ENCODE measurements at regions not wholly inside any gene's neighbourhood (a gene's known extent, or its start where the extent isn't known, plus 50 kb on each side); places are given as distances from the start of the nearest gene placed in this dataset.

GRCh38 chr1:81029266-81029665, 771.5 kb upstream of the ADGRL2 start:
- H3K9me3 ChIP-seq (ENCODE audit: low read length), result no peaks in the 10 kb centered on the region
- no peaks in the 10 kb centered on the region for H3K36me3 ChIP-seq (ENCODE audit: insufficient read depth, low read length)

GRCh38 chr1:81023187-81023724, 777.5 kb upstream of the ADGRL2 start:
- H3K9me3 ChIP-seq (ENCODE audit: low read length), result no peaks in the 10 kb centered on the region
- H3K36me3 ChIP-seq (ENCODE audit: insufficient read depth, low read length), result no peaks in the 10 kb centered on the region
- no peaks in the 10 kb centered on the region for H3K27me3 ChIP-seq (ENCODE audit: control insufficient read depth in 1 of 2, insufficient read depth in 2 of 2, low read length in 2 of 2)
- no peak overlapping the region for H3K4me3 ChIP-seq (ENCODE audit: low read depth in 1 of 2, low read length in 2 of 2)
- no peaks in the 10 kb centered on the region for H3K4me1 ChIP-seq (ENCODE audit: insufficient read depth, low read length)
- no peak overlapping the region for H3K27ac ChIP-seq (ENCODE audit: low read depth, low read length)
- no peak overlapping the region for H3K9ac ChIP-seq (ENCODE audit: low read length)

More at GRCh38 chr1:81029266-81029665, 771.5 kb upstream of the ADGRL2 start:
- Histone ChIP-seq H3K27ac (ENCODE audit: low read depth, low read length) (no peak overlapping the region), H3K4me1 (ENCODE audit: insufficient read depth, low read length) (no peaks in the 10 kb centered on the region), H3K9ac (ENCODE audit: low read length) (no peak overlapping the region), H3K27me3 (ENCODE audit: control insufficient read depth in 1 of 2, insufficient read depth in 2 of 2, low read length in 2 of 2) (no peaks in the 10 kb centered on the region), H3K4me3 (ENCODE audit: low read depth in 1 of 2, low read length in 2 of 2) (no peak overlapping the region)

GRCh38 chr1:81021134-81021533, 779.6 kb upstream of the ADGRL2 start:
- H3K36me3 ChIP-seq (ENCODE audit: insufficient read depth, low read length), result no peaks in the 10 kb centered on the region
- no peaks in the 10 kb centered on the region for H3K4me1 ChIP-seq (ENCODE audit: insufficient read depth, low read length)
- no peak overlapping the region for H3K4me3 ChIP-seq (ENCODE audit: low read depth in 1 of 2, low read length in 2 of 2)
- H3K9ac ChIP-seq (ENCODE audit: low read length), result no peak overlapping the region
- no peaks in the 10 kb centered on the region for H3K9me3 ChIP-seq (ENCODE audit: low read length)
- H3K27me3 ChIP-seq (ENCODE audit: control insufficient read depth in 1 of 2, insufficient read depth in 2 of 2, low read length in 2 of 2), result no peaks in the 10 kb centered on the region
- H3K27ac ChIP-seq (ENCODE audit: low read depth, low read length), result no peak overlapping the region

GRCh38 chr1:81020506-81020905, 780.2 kb upstream of the ADGRL2 start:
- H3K9me3 ChIP-seq (ENCODE audit: low read length), result no peaks in the 10 kb centered on the region
- no peak overlapping the region for H3K4me3 ChIP-seq (ENCODE audit: low read depth in 1 of 2, low read length in 2 of 2)
- no peaks in the 10 kb centered on the region for H3K36me3 ChIP-seq (ENCODE audit: insufficient read depth, low read length)
- no peak overlapping the region for H3K27ac ChIP-seq (ENCODE audit: low read depth, low read length)
- H3K9ac ChIP-seq (ENCODE audit: low read length), result no peak overlapping the region
- H3K4me1 ChIP-seq (ENCODE audit: insufficient read depth, low read length), result no peaks in the 10 kb centered on the region
- H3K27me3 ChIP-seq (ENCODE audit: control insufficient read depth in 1 of 2, insufficient read depth in 2 of 2, low read length in 2 of 2), result no peaks in the 10 kb centered on the region

GRCh38 chr1:81010126-81010525, 790.6 kb upstream of the ADGRL2 start:
- H3K4me1 ChIP-seq (ENCODE audit: insufficient read depth, low read length), result peaks cover 7% of the 10 kb centered on the region
- no peak overlapping the region for H3K4me3 ChIP-seq (ENCODE audit: low read depth in 1 of 2, low read length in 2 of 2)
- H3K9ac ChIP-seq (ENCODE audit: low read length), result no peak overlapping the region
- no peaks in the 10 kb centered on the region for H3K27me3 ChIP-seq (ENCODE audit: control insufficient read depth in 1 of 2, insufficient read depth in 2 of 2, low read length in 2 of 2)
- no peaks in the 10 kb centered on the region for H3K9me3 ChIP-seq (ENCODE audit: low read length)
- H3K27ac ChIP-seq (ENCODE audit: low read depth, low read length), result no peak overlapping the region
- H3K36me3 ChIP-seq (ENCODE audit: insufficient read depth, low read length), result no peaks in the 10 kb centered on the region

- peaks cover 7% of the 10 kb centered on the region for H3K4me1 ChIP-seq (ENCODE audit: insufficient read depth, low read length)
- H3K27me3 ChIP-seq (ENCODE audit: control insufficient read depth in 1 of 2, insufficient read depth in 2 of 2, low read length in 2 of 2), result no peaks in the 10 kb centered on the region
- no peak overlapping the region for H3K9ac ChIP-seq (ENCODE audit: low read length)
- H3K4me3 ChIP-seq (ENCODE audit: low read depth in 1 of 2, low read length in 2 of 2), result no peak overlapping the region
- no peaks in the 10 kb centered on the region for H3K36me3 ChIP-seq (ENCODE audit: insufficient read depth, low read length)
- no peak overlapping the region for H3K27ac ChIP-seq (ENCODE audit: low read depth, low read length)
- H3K9me3 ChIP-seq (ENCODE audit: low read length), result no peaks in the 10 kb centered on the region
Measured at GRCh38 chr1:81008293-81008692, 792.4 kb upstream of the ADGRL2 start.

- H3K9me3 ChIP-seq (ENCODE audit: low read length), result no peaks in the 10 kb centered on the region
- H3K9ac ChIP-seq (ENCODE audit: low read length), result no peak overlapping the region
- H3K4me1 ChIP-seq (ENCODE audit: insufficient read depth, low read length), result peaks cover 7% of the 10 kb centered on the region
- H3K4me3 ChIP-seq (ENCODE audit: low read depth in 1 of 2, low read length in 2 of 2), result no peak overlapping the region
- H3K27ac ChIP-seq (ENCODE audit: low read depth, low read length), result no peak overlapping the region
- H3K27me3 ChIP-seq (ENCODE audit: control insufficient read depth in 1 of 2, insufficient read depth in 2 of 2, low read length in 2 of 2), result no peaks in the 10 kb centered on the region
- no peaks in the 10 kb centered on the region for H3K36me3 ChIP-seq (ENCODE audit: insufficient read depth, low read length)
Measured at GRCh38 chr1:81007024-81007423, 793.7 kb upstream of the ADGRL2 start.

GRCh38 chr1:81006502-81006901, 794.2 kb upstream of the ADGRL2 start:
- Histone ChIP-seq H3K27ac (ENCODE audit: low read depth, low read length) (no peak overlapping the region), H3K27me3 (ENCODE audit: control insufficient read depth in 1 of 2, insufficient read depth in 2 of 2, low read length in 2 of 2) (no peaks in the 10 kb centered on the region), H3K9me3 (ENCODE audit: low read length) (no peaks in the 10 kb centered on the region), H3K36me3 (ENCODE audit: insufficient read depth, low read length) (no peaks in the 10 kb centered on the region), H3K9ac (ENCODE audit: low read length) (no peak overlapping the region), H3K4me3 (ENCODE audit: low read depth in 1 of 2, low read length in 2 of 2) (no peak overlapping the region), H3K4me1 (ENCODE audit: insufficient read depth, low read length) (peaks cover 7% of the 10 kb centered on the region)

GRCh38 chr1:81004011-81004410, 796.7 kb upstream of the ADGRL2 start:
- H3K9me3 ChIP-seq (ENCODE audit: low read length), result no peaks in the 10 kb centered on the region

GRCh38 chr1:80994934-80995333, 805.8 kb upstream of the ADGRL2 start:
- Histone ChIP-seq H3K27ac (ENCODE audit: low read depth, low read length) (no peak overlapping the region), H3K4me1 (ENCODE audit: insufficient read depth, low read length) (no peaks in the 10 kb centered on the region), H3K4me3 (ENCODE audit: low read depth in 1 of 2, low read length in 2 of 2) (no peak overlapping the region), H3K27me3 (ENCODE audit: control insufficient read depth in 1 of 2, insufficient read depth in 2 of 2, low read length in 2 of 2) (no peaks in the 10 kb centered on the region), H3K9ac (ENCODE audit: low read length) (no peak overlapping the region), H3K9me3 (ENCODE audit: low read length) (no peaks in the 10 kb centered on the region), H3K36me3 (ENCODE audit: insufficient read depth, low read length) (no peaks in the 10 kb centered on the region)

More at GRCh38 chr1:81004011-81004410, 796.7 kb upstream of the ADGRL2 start:
- no peak overlapping the region for H3K27ac ChIP-seq (ENCODE audit: low read depth, low read length)
- H3K36me3 ChIP-seq (ENCODE audit: insufficient read depth, low read length), result no peaks in the 10 kb centered on the region
- H3K4me1 ChIP-seq (ENCODE audit: insufficient read depth, low read length), result peaks cover 7% of the 10 kb centered on the region
- H3K27me3 ChIP-seq (ENCODE audit: control insufficient read depth in 1 of 2, insufficient read depth in 2 of 2, low read length in 2 of 2), result no peaks in the 10 kb centered on the region
- H3K9ac ChIP-seq (ENCODE audit: low read length), result no peak overlapping the region
- no peak overlapping the region for H3K4me3 ChIP-seq (ENCODE audit: low read depth in 1 of 2, low read length in 2 of 2)

GRCh38 chr1:80994038-80994437, 806.7 kb upstream of the ADGRL2 start:
- H3K4me3 ChIP-seq (ENCODE audit: low read depth in 1 of 2, low read length in 2 of 2), result no peak overlapping the region
- H3K27ac ChIP-seq (ENCODE audit: low read depth, low read length), result no peak overlapping the region
- H3K4me1 ChIP-seq (ENCODE audit: insufficient read depth, low read length), result no peaks in the 10 kb centered on the region
- H3K9me3 ChIP-seq (ENCODE audit: low read length), result no peaks in the 10 kb centered on the region
- H3K9ac ChIP-seq (ENCODE audit: low read length), result no peak overlapping the region
- no peaks in the 10 kb centered on the region for H3K36me3 ChIP-seq (ENCODE audit: insufficient read depth, low read length)
- H3K27me3 ChIP-seq (ENCODE audit: control insufficient read depth in 1 of 2, insufficient read depth in 2 of 2, low read length in 2 of 2), result no peaks in the 10 kb centered on the region

GRCh38 chr1:80993154-80993980, 807.4 kb upstream of the ADGRL2 start:
- H3K4me3 ChIP-seq (ENCODE audit: low read depth in 1 of 2, low read length in 2 of 2), result no peak overlapping the region
- H3K9me3 ChIP-seq (ENCODE audit: low read length), result no peaks in the 10 kb centered on the region
- no peaks in the 10 kb centered on the region for H3K36me3 ChIP-seq (ENCODE audit: insufficient read depth, low read length)
- H3K27ac ChIP-seq (ENCODE audit: low read depth, low read length), result no peak overlapping the region
- no peaks in the 10 kb centered on the region for H3K4me1 ChIP-seq (ENCODE audit: insufficient read depth, low read length)
- H3K9ac ChIP-seq (ENCODE audit: low read length), result no peak overlapping the region
- no peaks in the 10 kb centered on the region for H3K27me3 ChIP-seq (ENCODE audit: control insufficient read depth in 1 of 2, insufficient read depth in 2 of 2, low read length in 2 of 2)
